GM18909 (cell line): ENCODE measurements at regions not wholly inside any gene's neighbourhood (a gene's known extent, or its start where the extent isn't known, plus 50 kb on each side); places are given as distances from the start of the nearest gene placed in this dataset.

Experiments used
- ATAC-seq: cut with Tn5 transposase; IDR thresholded peaks from one replicate; pipeline ENCODE4 v1.9.1; 2021; ENCODE audit warnings: mild to moderate bottlenecking; ENCODE audit not compliant: unreplicated experiment, poor library complexity

GRCh38 chr3:146800484-146800883 lies 195.3 kb upstream of the PLSCR5 start:
- ATAC-seq: no peak

- ATAC-seq: no peak
These were observed 190.9 kb upstream of the PLSCR5 start for GRCh38 chr3:146796078-146796477.

GRCh38 chr3:146783446-146783845 lies 178.3 kb upstream of the PLSCR5 start:
- ATAC-seq: no peak

GRCh38 chr3:146781606-146782005 lies 176.5 kb upstream of the PLSCR5 start:
- no peak for ATAC-seq

- ATAC-seq: no peak
These were observed 175.9 kb upstream of the PLSCR5 start for GRCh38 chr3:146781059-146781458.

GRCh38 chr3:146780251-146780650 lies 175.1 kb upstream of the PLSCR5 start:
- no peak for ATAC-seq

- no peak for ATAC-seq
These were observed 172.8 kb upstream of the PLSCR5 start for GRCh38 chr3:146777941-146778340.

- no peak for ATAC-seq
These were observed 167.1 kb upstream of the PLSCR5 start for GRCh38 chr3:146772211-146772743.

- ATAC-seq: no peak
These were observed 165.7 kb upstream of the PLSCR5 start for GRCh38 chr3:146770881-146771280.

- ATAC-seq: no peak
These were observed 165.2 kb upstream of the PLSCR5 start for GRCh38 chr3:146770301-146770700.

- no peak for ATAC-seq
These were observed 152.6 kb upstream of the PLSCR5 start for GRCh38 chr3:146757759-146758158.

GRCh38 chr3:146750196-146750595 lies 145.1 kb upstream of the PLSCR5 start:
- no peak for ATAC-seq

GRCh38 chr3:146747928-146748327 lies 142.8 kb upstream of the PLSCR5 start:
- no peak for ATAC-seq

GRCh38 chr3:146747051-146747450 lies 141.9 kb upstream of the PLSCR5 start:
- no peak for ATAC-seq

GRCh38 chr3:146746190-146746589 lies 141.0 kb upstream of the PLSCR5 start:
- no peak for ATAC-seq

GRCh38 chr3:146739203-146739671 lies 134.1 kb upstream of the PLSCR5 start:
- ATAC-seq: no peak

- no peak for ATAC-seq
These were observed 127.2 kb upstream of the PLSCR5 start for GRCh38 chr3:146732325-146732724.

- ATAC-seq: no peak
These were observed 110.0 kb upstream of the PLSCR5 start for GRCh38 chr3:146715170-146715569.

GRCh38 chr3:146712806-146713205 lies 107.7 kb upstream of the PLSCR5 start:
- no peak for ATAC-seq

GRCh38 chr3:146709969-146710368 lies 104.8 kb upstream of the PLSCR5 start:
- no peak for ATAC-seq

- no peak for ATAC-seq
These were observed 100.1 kb upstream of the PLSCR5 start for GRCh38 chr3:146705225-146705624.

GRCh38 chr3:146702237-146702636 lies 97.1 kb upstream of the PLSCR5 start:
- no peak for ATAC-seq

GRCh38 chr3:146701246-146701645 lies 96.1 kb upstream of the PLSCR5 start:
- no peak for ATAC-seq
